ENCODE measurements at regions not wholly inside any gene's neighbourhood (a gene's known extent, or its start where the extent isn't known, plus 50 kb on each side); places are given as distances from the start of the nearest gene placed in this dataset.

DNA sequence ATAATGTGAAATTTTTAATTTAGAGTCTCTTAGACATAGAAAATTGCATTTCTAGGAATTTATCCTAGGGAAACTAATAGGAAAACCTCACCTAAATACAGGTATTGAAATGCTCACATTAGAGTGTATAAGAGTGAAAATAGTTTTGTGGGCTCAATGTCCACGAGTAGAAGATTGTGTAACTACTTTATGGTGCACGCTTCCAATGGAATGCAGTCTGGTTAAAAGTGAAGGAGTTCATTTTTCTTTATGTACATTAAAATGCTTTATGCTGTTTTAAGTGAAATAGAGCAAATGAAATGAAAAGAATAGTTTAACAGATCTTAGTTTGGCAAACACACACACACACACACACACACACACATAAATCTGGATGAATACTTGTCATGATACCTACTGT is 278.2 kb downstream of the USP25 start:
- DNase-seq: no peak
- Histone ChIP-seq H3K4me3 (replicated peaks in 1 of 3) (no peak overlapping the region), H3K9me3 (no peaks in the 10 kb centered on the region), H3K4me1 (no peaks in the 10 kb centered on the region), H3K27ac (no peak overlapping the region), H3K36me3 (no peaks in the 10 kb centered on the region), H3K27me3 (no peaks in the 10 kb centered on the region)
- 71 to 72% methylated on average over 2 of the region's 2 CpGs for WGBS, 2 donors
- TF ChIP-seq POLR2A (IDR thresholded peaks at IDR 0.05) (no peak), CTCF (IDR thresholded peaks at IDR 0.05) (no peak)
- intact Hi-C loops (cut with DNase I): no loop called here

DNA sequence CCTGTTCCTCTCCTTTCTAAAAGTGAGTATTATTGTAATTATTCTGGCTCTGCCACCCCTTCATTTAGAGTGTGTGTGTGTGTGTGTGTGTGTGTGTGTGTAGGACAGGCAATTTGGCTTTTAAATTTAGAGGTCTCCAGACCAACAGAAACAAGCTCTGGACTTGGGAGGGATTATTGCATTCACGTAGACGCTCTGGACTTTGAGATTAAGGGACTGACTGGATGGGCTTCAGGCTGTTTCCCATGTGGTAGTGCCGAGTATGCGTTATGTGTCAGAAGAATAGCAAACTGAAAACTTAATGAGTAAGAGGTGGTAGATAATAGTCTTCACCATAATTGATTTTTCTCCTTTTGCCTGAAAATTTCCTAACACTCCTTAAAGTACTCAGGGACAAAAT is 281.9 kb downstream of the USP25 start:
- H3K36me3 ChIP-seq: no peaks in the 10 kb centered on the region
- intact Hi-C loops (cut with DNase I): no loop called here
- H3K27me3 ChIP-seq: no peaks in the 10 kb centered on the region
- H3K27ac ChIP-seq: no peak overlapping the region
- no peaks in the 10 kb centered on the region for H3K9me3 ChIP-seq
- DNase-seq: no peak
- TF ChIP-seq POLR2A (IDR thresholded peaks at IDR 0.05) (no peak), CTCF (IDR thresholded peaks at IDR 0.05) (no peak)
- WGBS, 2 donors: 90 to 93% methylated on average over 4 of the region's 4 CpGs
- no peak overlapping the region for H3K4me3 ChIP-seq (replicated peaks in 1 of 3)
- H3K4me1 ChIP-seq: no peaks in the 10 kb centered on the region

- H3K27me3 ChIP-seq: no peaks in the 10 kb centered on the region
- H3K36me3 ChIP-seq: no peaks in the 10 kb centered on the region
- DNase-seq: no peak
- no peak overlapping the region for H3K27ac ChIP-seq
- H3K4me3 ChIP-seq (replicated peaks in 1 of 3): no peak overlapping the region
- WGBS, 2 donors: 29 to 48% methylated on average over 2 of the region's 2 CpGs
- no peaks in the 10 kb centered on the region for H3K9me3 ChIP-seq
- no peak for TF ChIP-seq POLR2A (IDR thresholded peaks at IDR 0.05)
- TF ChIP-seq CTCF (IDR thresholded peaks at IDR 0.05): no peak
- intact Hi-C loops (cut with DNase I): no loop called here
- no peaks in the 10 kb centered on the region for H3K4me1 ChIP-seq
Observed at GRCh38 chr21:16013570-16013969, 283.8 kb downstream of the USP25 start.

GRCh38 chr21:16020878-16021277 is 291.1 kb downstream of the USP25 start:
- H3K27me3 ChIP-seq: no peaks in the 10 kb centered on the region
- H3K9me3 ChIP-seq: no peaks in the 10 kb centered on the region
- TF ChIP-seq POLR2A (IDR thresholded peaks at IDR 0.05) (no peak), CTCF (IDR thresholded peaks at IDR 0.05) (no peak)
- H3K27ac ChIP-seq: no peak overlapping the region
- intact Hi-C loops (cut with DNase I): no loop called here
- H3K4me1 ChIP-seq: no peaks in the 10 kb centered on the region
- DNase-seq: no peak
- no peak overlapping the region for H3K4me3 ChIP-seq (replicated peaks in 1 of 3)
- 93 to 98% methylated on average over 2 of the region's 2 CpGs for WGBS, 2 donors
- no peaks in the 10 kb centered on the region for H3K36me3 ChIP-seq

GRCh38 chr21:16022116-16022515 is 292.3 kb downstream of the USP25 start:
- no peak for TF ChIP-seq POLR2A (IDR thresholded peaks at IDR 0.05)
- no peak for TF ChIP-seq CTCF (IDR thresholded peaks at IDR 0.05)
- 88 to 91% methylated on average over 4 of the region's 4 CpGs for WGBS, 2 donors
- intact Hi-C loops (cut with DNase I): no loop called here

More at GRCh38 chr21:16022116-16022515, 292.3 kb downstream of the USP25 start:
- Histone ChIP-seq H3K36me3 (no peaks in the 10 kb centered on the region), H3K27ac (no peak overlapping the region), H3K4me1 (no peaks in the 10 kb centered on the region), H3K9me3 (no peaks in the 10 kb centered on the region), H3K27me3 (no peaks in the 10 kb centered on the region), H3K4me3 (replicated peaks in 1 of 3) (no peak overlapping the region)
- no peak for DNase-seq
